Cardiac muscle cell (in vitro differentiated cells and primary cell): ENCODE measurements at regions not wholly inside any gene's neighbourhood (a gene's known extent, or its start where the extent isn't known, plus 50 kb on each side); places are given as distances from the start of the nearest gene placed in this dataset.

Source experiments
- DNase-seq, 2 donors: peaks; one replicate each; pipeline versions ENCODE4 v3.0.0 to v3.0.0-alpha.2; 2010 to 2017; ENCODE audit warnings: low read depth in 1 of 2, low spot score in 1 of 2
- H3K27ac ChIP-seq: fragments of 200-600 bp; sonication (generic); 2 replicates; pipeline ENCODE4 v1.5.1; 2016
- H3K27me3 ChIP-seq: fragments of 200-600 bp; sonication (generic); 2 replicates; pipeline ENCODE4 v1.6.0; 2016; ENCODE audit warnings: control low read depth
- H3K36me3 ChIP-seq: fragments of 200-600 bp; sonication (generic); 2 replicates; pipeline ENCODE4 v1.5.1; 2016; ENCODE audit warnings: control low read depth
- H3K4me1 ChIP-seq: fragments of 200-600 bp; sonication (generic); 2 replicates; pipeline ENCODE4 v1.8.1; 2017; ENCODE audit warnings: low read depth, mild to moderate bottlenecking, mixed run types
- H3K4me3 ChIP-seq: fragments of 200-600 bp; sonication (generic); 2 replicates; pipeline ENCODE4 v1.5.1; 2016; ENCODE audit warnings: mild to moderate bottlenecking
- H3K9me3 ChIP-seq: fragments of 200-600 bp; sonication (generic); 2 replicates; pipeline ENCODE4 v1.5.1; 2017; ENCODE audit warnings: low read depth, mild to moderate bottlenecking, control low read depth
- TF ChIP-seq, protein P1 (sequence below): IDR thresholded peaks from 2 replicates; pipeline ENCODE4 v1.5.1; 2012; ENCODE audit warnings: low read depth, mild to moderate bottlenecking, low read length

DNA sequence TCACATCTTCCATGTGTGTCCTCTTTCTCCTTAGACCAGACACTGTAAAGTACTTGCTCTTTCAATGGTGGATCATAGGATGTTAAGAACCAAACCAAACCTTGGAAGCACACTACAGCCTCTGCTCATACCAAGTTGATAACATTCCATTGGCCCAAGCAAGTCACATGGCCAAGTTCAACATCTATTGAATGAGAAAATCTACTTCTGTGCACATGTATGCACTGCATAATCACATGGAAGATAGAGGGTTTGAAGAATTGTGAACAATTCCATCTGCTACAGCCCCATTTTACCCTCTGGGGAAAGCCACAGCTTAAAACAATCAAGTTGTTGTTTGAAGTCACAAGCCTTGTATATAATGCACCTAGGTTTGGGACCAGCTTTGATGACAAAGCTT, 68.2 kb downstream of the MFAP3 start:
- Histone ChIP-seq H3K36me3 (no peaks in the 10 kb centered on the region), H3K9me3 (no peaks in the 10 kb centered on the region), H3K4me3 (no peak overlapping the region), H3K4me1 (peaks cover 12% of the 10 kb centered on the region), H3K27me3 (peaks cover 11% of the 10 kb centered on the region), H3K27ac (no peak overlapping the region)
- no peak for DNase-seq
- TF ChIP-seq, protein P1, sequence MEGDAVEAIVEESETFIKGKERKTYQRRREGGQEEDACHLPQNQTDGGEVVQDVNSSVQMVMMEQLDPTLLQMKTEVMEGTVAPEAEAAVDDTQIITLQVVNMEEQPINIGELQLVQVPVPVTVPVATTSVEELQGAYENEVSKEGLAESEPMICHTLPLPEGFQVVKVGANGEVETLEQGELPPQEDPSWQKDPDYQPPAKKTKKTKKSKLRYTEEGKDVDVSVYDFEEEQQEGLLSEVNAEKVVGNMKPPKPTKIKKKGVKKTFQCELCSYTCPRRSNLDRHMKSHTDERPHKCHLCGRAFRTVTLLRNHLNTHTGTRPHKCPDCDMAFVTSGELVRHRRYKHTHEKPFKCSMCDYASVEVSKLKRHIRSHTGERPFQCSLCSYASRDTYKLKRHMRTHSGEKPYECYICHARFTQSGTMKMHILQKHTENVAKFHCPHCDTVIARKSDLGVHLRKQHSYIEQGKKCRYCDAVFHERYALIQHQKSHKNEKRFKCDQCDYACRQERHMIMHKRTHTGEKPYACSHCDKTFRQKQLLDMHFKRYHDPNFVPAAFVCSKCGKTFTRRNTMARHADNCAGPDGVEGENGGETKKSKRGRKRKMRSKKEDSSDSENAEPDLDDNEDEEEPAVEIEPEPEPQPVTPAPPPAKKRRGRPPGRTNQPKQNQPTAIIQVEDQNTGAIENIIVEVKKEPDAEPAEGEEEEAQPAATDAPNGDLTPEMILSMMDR = no peak

DNA sequence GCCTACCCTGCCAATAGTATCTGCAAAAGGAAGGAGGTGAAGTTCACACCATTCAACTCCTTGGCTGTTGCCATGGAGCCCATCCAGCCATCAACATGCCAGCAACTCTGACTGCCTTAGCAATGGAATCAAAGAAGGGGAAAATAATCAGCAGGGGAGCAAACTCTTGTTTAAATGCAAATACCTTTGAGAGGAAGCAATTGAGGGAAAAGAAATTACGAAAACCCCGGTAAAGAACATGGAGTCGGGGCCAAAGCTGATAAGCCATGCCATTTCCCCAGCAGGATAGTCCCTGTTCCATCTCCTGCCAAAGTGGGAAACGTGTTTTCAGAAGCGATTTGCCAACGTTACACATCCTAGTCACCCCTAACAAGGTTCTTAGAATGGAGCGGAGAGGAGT, 69.0 kb downstream of the MFAP3 start:
- no peak overlapping the region for H3K27ac ChIP-seq
- H3K9me3 ChIP-seq = no peaks in the 10 kb centered on the region
- TF ChIP-seq, protein P1 = no peak
- peaks cover 6% of the 10 kb centered on the region for H3K4me1 ChIP-seq
- H3K36me3 ChIP-seq = no peaks in the 10 kb centered on the region
- H3K4me3 ChIP-seq = no peak overlapping the region
- no peak for DNase-seq
- peaks cover 11% of the 10 kb centered on the region for H3K27me3 ChIP-seq

DNA sequence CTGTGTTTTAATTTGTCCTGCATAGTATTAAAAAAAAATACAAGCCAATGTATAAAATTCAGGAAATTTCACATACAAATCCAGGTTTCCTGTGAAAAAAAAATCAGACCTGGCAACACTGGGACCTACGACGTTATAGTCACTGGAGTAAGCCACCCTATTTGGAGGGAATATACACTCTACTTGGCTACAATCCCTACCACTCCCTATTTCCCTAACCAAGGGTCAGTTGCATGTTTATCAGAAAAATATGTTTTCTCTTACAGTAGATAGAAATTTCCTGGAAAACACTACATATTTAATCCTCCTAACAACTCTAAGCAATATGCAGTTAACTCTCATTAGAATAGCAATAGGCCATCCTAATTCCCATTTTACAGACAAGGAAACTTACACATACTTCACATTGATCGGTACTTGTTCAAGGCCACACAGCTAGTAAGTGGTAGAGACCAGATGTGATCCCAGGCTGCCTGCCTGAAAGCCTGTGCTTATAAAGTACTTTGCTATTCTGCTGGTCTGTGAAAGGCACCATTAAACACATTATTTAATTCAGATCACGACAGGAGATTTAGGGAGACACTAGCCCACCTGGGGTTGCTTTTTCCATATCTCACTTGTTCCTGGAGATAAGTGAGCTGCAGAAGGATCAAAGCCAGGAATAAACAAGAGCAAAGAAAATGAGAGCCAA, 70.8 kb downstream of the MFAP3 start:
- peaks cover 3% of the 10 kb centered on the region for H3K4me1 ChIP-seq
- no peak overlapping the region for H3K4me3 ChIP-seq
- DNase-seq = no peak
- TF ChIP-seq, protein P1 = no peak
- peaks cover 11% of the 10 kb centered on the region for H3K27me3 ChIP-seq
- no peaks in the 10 kb centered on the region for H3K9me3 ChIP-seq
- no peak overlapping the region for H3K27ac ChIP-seq
- no peaks in the 10 kb centered on the region for H3K36me3 ChIP-seq

DNA sequence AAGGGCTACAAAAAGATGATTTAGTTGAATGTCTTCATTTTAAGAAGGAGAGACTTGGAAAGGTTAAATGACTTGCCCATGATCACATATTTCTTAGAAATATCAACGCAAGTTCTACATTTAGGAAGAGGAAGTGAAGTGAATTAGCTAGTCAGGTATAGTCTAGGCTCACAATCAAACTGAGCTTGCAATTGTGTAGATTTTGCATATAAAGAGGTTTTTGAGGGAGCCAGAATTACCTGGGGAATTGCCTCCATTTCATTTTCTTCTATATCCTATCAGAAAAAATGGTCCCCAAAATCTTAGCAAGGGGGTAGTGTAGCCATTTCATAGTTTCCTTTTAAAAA, 71.3 kb downstream of the MFAP3 start:
- Histone ChIP-seq H3K9me3 (no peaks in the 10 kb centered on the region), H3K4me3 (no peak overlapping the region), H3K36me3 (no peaks in the 10 kb centered on the region), H3K4me1 (peaks cover 3% of the 10 kb centered on the region), H3K27me3 (peaks cover 11% of the 10 kb centered on the region), H3K27ac (no peak overlapping the region)
- TF ChIP-seq, protein P1 = no peak
- no peak for DNase-seq

DNA sequence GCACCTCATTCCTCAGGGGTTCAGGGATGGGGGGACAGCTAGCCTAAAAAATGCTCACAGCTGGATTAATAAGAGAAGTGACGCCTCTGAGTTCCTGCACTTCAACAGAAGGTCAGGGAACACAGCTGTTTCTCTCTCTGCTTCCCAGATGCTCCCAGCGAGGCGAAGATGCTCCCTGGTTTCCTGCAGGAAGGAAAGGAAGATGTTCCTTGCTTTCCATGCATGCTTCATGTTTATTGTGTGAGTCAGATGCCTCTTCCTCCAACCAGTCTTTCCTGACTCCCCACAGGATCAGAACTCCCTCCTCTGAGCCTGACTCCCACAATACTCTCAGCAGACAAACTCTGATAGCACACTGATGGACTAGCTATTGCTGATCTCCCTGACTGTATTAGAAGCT, 71.9 kb downstream of the MFAP3 start:
- no peaks in the 10 kb centered on the region for H3K9me3 ChIP-seq
- peaks cover 3% of the 10 kb centered on the region for H3K4me1 ChIP-seq
- TF ChIP-seq, protein P1 = no peak
- peaks cover 11% of the 10 kb centered on the region for H3K27me3 ChIP-seq
- no peaks in the 10 kb centered on the region for H3K36me3 ChIP-seq
- H3K27ac ChIP-seq = no peak overlapping the region
- DNase-seq = peak in 1 of 2 donors; percentile 40
- H3K4me3 ChIP-seq = no peak overlapping the region

DNA sequence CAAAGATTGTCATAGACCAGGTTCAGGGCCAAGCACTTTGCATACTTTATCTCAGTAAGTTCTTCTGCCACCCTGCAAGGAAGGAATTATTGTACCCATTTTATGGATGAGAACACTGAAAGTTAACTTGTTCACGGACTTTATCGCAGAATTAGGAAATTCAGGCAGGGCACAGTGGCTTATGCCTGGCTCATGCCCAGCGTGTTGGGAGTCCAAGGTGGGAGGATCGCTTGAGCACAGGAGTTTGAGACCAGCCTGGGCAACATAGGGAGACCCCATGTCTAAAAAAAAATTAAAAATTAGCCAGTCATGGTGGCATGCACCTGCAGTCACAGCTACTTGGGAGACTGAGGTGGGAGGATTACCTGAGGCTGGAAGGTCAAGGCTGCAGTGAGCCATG, 72.4 kb downstream of the MFAP3 start:
- DNase-seq = no peak
- TF ChIP-seq, protein P1 = no peak
- Histone ChIP-seq H3K27me3 (peaks cover 11% of the 10 kb centered on the region), H3K4me3 (no peak overlapping the region), H3K36me3 (no peaks in the 10 kb centered on the region), H3K27ac (no peak overlapping the region), H3K4me1 (peaks cover 3% of the 10 kb centered on the region), H3K9me3 (no peaks in the 10 kb centered on the region)
